SK-N-SH treated with all-trans-retinoic acid at 6 μM for 48 hours (cell line): ENCODE measurements at regions not wholly inside any gene's neighbourhood (a gene's known extent, or its start where the extent isn't known, plus 50 kb on each side); places are given as distances from the start of the nearest gene placed in this dataset.
A peak's percentile ranks its signal among the peaks of the same experiment; 100 is the strongest.

Experiments used
- ATAC-seq: fragments of 200-7000 bp; cut with Tn5 transposase; 3 replicates; pipeline ENCODE4 v1.9.1; 2020; ENCODE audit warnings: mild to moderate bottlenecking, moderate library complexity
- ARNTL ChIP-seq: fragments of 450-650 bp; formaldehyde crosslinking; IDR thresholded peaks from 2 replicates; pipeline ENCODE4 v1.5.0; 2020; ENCODE audit warnings: low read depth, mild to moderate bottlenecking, moderate library complexity, borderline replicate concordance
- BACH2 ChIP-seq: fragments of 250-450 bp; sonication (Bioruptor Pico); IDR thresholded peaks from 2 replicates; pipeline ENCODE4 v1.9.0; 2021; ENCODE audit warnings: mild to moderate bottlenecking, borderline replicate concordance
- ESRRG ChIP-seq: fragments of 250-450 bp; sonication (Bioruptor Pico); IDR thresholded peaks from 2 replicates; pipeline ENCODE4 v1.6.1; 2021; ENCODE audit warnings: mild to moderate bottlenecking
- GLIS3 ChIP-seq: fragments of 250-450 bp; sonication (Bioruptor Pico); IDR thresholded peaks from 2 replicates; pipeline ENCODE4 v1.5.0; 2020; ENCODE audit warnings: mild to moderate bottlenecking, moderate library complexity
- ISL1 ChIP-seq: fragments of 250-450 bp; sonication (Bioruptor Pico); IDR thresholded peaks from 2 replicates; pipeline ENCODE4 v2.1.2; 2022; ENCODE audit warnings: mild to moderate bottlenecking, moderate library complexity
- OSR1 ChIP-seq: fragments of 250-450 bp; sonication (Bioruptor Pico); IDR thresholded peaks from 2 replicates; pipeline ENCODE4 v1.8.0; 2022; ENCODE audit warnings: moderate library complexity, mild to moderate bottlenecking, inconsistent platforms
- PPARA ChIP-seq: fragments of 250-450 bp; sonication (Bioruptor Pico); IDR thresholded peaks from 2 replicates; pipeline ENCODE4 v1.5.0; 2020; ENCODE audit warnings: mild to moderate bottlenecking, borderline replicate concordance
- RARB ChIP-seq: fragments of 250-450 bp; sonication (Bioruptor Pico); IDR thresholded peaks from 2 replicates; pipeline ENCODE4 v1.8.0; 2021; ENCODE audit warnings: mild to moderate bottlenecking, moderate library complexity
- SNAI2 ChIP-seq: fragments of 250-450 bp; sonication (Bioruptor Pico); IDR thresholded peaks from 2 replicates; pipeline ENCODE4 v1.5.0; 2020; ENCODE audit warnings: mild to moderate bottlenecking, moderate library complexity
- TCF4 ChIP-seq: fragments of 250-450 bp; sonication (Bioruptor Pico); IDR thresholded peaks from 2 replicates; pipeline ENCODE4 v1.8.0; 2021; ENCODE audit warnings: mild to moderate bottlenecking, moderate library complexity, borderline replicate concordance
- TOX ChIP-seq: fragments of 250-450 bp; sonication (Bioruptor Pico); IDR thresholded peaks from 2 replicates; pipeline ENCODE4 v1.8.0; 2021; ENCODE audit warnings: mild to moderate bottlenecking, moderate library complexity, borderline replicate concordance
- TSHZ2 ChIP-seq: fragments of 250-450 bp; sonication (Bioruptor Pico); IDR thresholded peaks from 2 replicates; pipeline ENCODE4 v1.5.0; 2020; ENCODE audit warnings: mild to moderate bottlenecking, moderate library complexity
- ZC3H10 ChIP-seq: fragments of 250-450 bp; sonication (Bioruptor Pico); IDR thresholded peaks from 2 replicates; pipeline ENCODE4 v1.5.1; 2021; ENCODE audit warnings: mild to moderate bottlenecking, moderate library complexity
- ZFP3 ChIP-seq: fragments of 250-450 bp; sonication (Bioruptor Pico); IDR thresholded peaks from 2 replicates; pipeline ENCODE4 v1.5.0; 2020; ENCODE audit warnings: mild to moderate bottlenecking, moderate library complexity
- ZFP30 ChIP-seq: fragments of 450-650 bp; formaldehyde crosslinking; IDR thresholded peaks from 2 replicates; pipeline ENCODE4 v1.5.0; 2022; ENCODE audit warnings: mild to moderate bottlenecking, moderate library complexity
- ZNF70 ChIP-seq: fragments of 450-650 bp; formaldehyde crosslinking; IDR thresholded peaks from 2 replicates; pipeline ENCODE4 v1.5.0; 2020; ENCODE audit warnings: mild to moderate bottlenecking, moderate library complexity
- ZNF8 ChIP-seq: fragments of 450-650 bp; formaldehyde crosslinking; IDR thresholded peaks from 2 replicates; pipeline ENCODE4 v1.5.0; 2020; ENCODE audit warnings: mild to moderate bottlenecking, moderate library complexity
- TF ChIP-seq, protein P1 (sequence below): fragments of 250-450 bp; sonication (Bioruptor Pico); IDR thresholded peaks from 2 replicates; pipeline ENCODE4 v1.5.1; 2020; ENCODE audit warnings: low read depth, mild to moderate bottlenecking, moderate library complexity
- TF ChIP-seq, protein P2 (sequence below): fragments of 250-450 bp; sonication (Bioruptor Pico); IDR thresholded peaks from 2 replicates; pipeline ENCODE4 v1.5.1; 2021; ENCODE audit warnings: mild to moderate bottlenecking, moderate library complexity
- TF ChIP-seq, protein P3 (sequence below): fragments of 250-450 bp; sonication (Bioruptor Pico); IDR thresholded peaks from 2 replicates; pipeline ENCODE4 v1.8.0; 2020; ENCODE audit warnings: mild to moderate bottlenecking, moderate library complexity, borderline replicate concordance

GRCh38 chr14:99094901-99095300, 177.1 kb downstream of the BCL11B start:
- ATAC-seq = no peak
- TF ChIP-seq ZNF70 (CRISPR knock-in tag) = no peak
- TF ChIP-seq, protein P1, sequence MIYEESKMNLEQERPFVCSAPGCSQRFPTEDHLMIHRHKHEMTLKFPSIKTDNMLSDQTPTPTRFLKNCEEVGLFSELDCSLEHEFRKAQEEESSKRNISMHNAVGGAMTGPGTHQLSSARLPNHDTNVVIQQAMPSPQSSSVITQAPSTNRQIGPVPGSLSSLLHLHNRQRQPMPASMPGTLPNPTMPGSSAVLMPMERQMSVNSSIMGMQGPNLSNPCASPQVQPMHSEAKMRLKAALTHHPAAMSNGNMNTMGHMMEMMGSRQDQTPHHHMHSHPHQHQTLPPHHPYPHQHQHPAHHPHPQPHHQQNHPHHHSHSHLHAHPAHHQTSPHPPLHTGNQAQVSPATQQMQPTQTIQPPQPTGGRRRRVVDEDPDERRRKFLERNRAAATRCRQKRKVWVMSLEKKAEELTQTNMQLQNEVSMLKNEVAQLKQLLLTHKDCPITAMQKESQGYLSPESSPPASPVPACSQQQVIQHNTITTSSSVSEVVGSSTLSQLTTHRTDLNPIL (CRISPR knock-in tag) = no peak

- TF ChIP-seq GLIS3 = no peak
- TF ChIP-seq ZFP3 (CRISPR knock-in tag) = peak; percentile 55; the same call in 1 of the 2 replicates
- TF ChIP-seq, protein P1 (CRISPR knock-in tag) = no peak
- ATAC-seq = no peak
These were observed 176.6 kb downstream of the BCL11B start for GRCh38 chr14:99095369-99095768.

DNA sequence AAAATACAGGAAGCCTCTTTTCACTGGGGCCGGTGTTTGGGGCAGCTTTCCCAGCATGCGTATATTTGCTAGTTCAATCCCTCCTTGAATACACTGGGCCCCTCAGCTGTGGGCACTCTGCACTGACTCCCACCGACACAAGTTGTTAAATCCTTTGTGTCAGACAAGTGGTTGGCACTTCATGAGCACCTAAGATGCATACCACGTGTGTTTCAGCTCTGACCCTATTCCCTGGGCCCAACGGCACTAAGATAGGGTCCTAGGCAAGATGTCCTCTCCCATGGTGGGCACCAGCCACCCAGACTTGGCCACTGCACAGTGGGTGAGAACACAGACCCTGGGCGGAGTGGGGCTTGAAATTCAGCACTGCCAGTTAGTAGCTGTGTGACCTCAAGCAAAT, 173.8 kb downstream of the BCL11B start:
- TF ChIP-seq ZFP3 (CRISPR knock-in tag) (no peak), ZFP30 (CRISPR knock-in tag) (no peak), RARB (no peak), ZC3H10 (CRISPR knock-in tag) (no peak), TCF4 (CRISPR knock-in tag) (no peak), TSHZ2 (CRISPR knock-in tag) (no peak), TOX (no peak), ARNTL (no peak), ESRRG (no peak), SNAI2 (CRISPR knock-in tag) (no peak)
- TF ChIP-seq, protein P2, sequence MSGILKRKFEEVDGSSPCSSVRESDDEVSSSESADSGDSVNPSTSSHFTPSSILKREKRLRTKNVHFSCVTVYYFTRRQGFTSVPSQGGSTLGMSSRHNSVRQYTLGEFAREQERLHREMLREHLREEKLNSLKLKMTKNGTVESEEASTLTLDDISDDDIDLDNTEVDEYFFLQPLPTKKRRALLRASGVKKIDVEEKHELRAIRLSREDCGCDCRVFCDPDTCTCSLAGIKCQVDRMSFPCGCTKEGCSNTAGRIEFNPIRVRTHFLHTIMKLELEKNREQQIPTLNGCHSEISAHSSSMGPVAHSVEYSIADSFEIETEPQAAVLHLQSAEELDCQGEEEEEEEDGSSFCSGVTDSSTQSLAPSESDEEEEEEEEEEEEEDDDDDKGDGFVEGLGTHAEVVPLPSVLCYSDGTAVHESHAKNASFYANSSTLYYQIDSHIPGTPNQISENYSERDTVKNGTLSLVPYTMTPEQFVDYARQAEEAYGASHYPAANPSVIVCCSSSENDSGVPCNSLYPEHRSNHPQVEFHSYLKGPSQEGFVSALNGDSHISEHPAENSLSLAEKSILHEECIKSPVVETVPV = no peak
- TF ChIP-seq, protein P3, sequence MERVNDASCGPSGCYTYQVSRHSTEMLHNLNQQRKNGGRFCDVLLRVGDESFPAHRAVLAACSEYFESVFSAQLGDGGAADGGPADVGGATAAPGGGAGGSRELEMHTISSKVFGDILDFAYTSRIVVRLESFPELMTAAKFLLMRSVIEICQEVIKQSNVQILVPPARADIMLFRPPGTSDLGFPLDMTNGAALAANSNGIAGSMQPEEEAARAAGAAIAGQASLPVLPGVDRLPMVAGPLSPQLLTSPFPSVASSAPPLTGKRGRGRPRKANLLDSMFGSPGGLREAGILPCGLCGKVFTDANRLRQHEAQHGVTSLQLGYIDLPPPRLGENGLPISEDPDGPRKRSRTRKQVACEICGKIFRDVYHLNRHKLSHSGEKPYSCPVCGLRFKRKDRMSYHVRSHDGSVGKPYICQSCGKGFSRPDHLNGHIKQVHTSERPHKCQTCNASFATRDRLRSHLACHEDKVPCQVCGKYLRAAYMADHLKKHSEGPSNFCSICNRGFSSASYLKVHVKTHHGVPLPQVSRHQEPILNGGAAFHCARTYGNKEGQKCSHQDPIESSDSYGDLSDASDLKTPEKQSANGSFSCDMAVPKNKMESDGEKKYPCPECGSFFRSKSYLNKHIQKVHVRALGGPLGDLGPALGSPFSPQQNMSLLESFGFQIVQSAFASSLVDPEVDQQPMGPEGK = no peak
- no peak for ATAC-seq

- no peak for ATAC-seq
- no peak for TF ChIP-seq TCF4 (CRISPR knock-in tag)
- no peak for TF ChIP-seq TOX
These were observed 172.8 kb downstream of the BCL11B start for GRCh38 chr14:99099051-99099787.

DNA sequence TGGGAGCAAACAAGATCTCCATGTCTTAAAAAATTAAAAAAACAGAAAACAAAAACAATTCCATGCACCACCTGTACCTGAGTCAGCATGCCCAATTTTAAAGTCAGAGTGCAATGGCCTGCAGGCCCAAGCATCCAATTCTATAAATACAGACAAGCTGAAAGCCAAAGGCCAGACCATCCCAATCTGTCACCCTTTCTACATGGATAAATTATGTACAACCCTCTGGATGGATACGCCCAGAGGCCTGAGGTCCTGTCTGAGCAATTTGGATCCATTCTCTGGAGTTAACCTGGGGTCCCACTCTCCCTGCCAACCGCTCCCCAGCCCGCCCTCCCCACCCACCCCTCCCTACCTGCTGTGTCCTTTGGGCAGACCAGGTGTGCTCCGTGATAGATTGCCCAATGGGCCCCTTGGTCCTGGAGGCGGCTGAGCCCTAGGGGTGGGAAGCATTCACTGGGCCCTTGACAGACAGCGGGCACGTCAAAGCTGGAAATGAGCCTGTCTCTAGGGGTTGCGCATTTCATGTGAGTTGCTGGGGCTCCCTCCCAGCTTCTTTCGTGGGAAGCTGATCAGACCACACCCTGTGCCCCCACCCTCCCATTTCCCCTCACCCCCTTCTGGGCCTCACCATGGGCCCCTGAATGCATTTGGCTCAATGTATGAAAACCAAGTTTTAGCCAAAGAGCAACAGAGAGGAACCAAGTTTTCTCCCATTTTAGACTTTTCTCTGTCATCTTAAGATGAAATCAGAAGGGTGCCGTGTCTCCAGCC, 171.3 kb downstream of the BCL11B start:
- no peak for ATAC-seq
- TF ChIP-seq, protein P1 (CRISPR knock-in tag) = no peak
- TF ChIP-seq OSR1 (CRISPR knock-in tag) (no peak), ZC3H10 (CRISPR knock-in tag) (no peak), BACH2 (CRISPR knock-in tag) (no peak), ESRRG (no peak), TCF4 (CRISPR knock-in tag) (no peak), TOX (no peak), GLIS3 (no peak), SNAI2 (CRISPR knock-in tag) (no peak), PPARA (CRISPR knock-in tag) (no peak), ZFP30 (CRISPR knock-in tag) (no peak), RARB (no peak), ISL1 (CRISPR knock-in tag) (no peak), ZNF8 (CRISPR knock-in tag) (no peak), ARNTL (no peak)
- TF ChIP-seq, protein P3 = no peak
